HEK293T (cell line): ENCODE measurements at regions not wholly inside any gene's neighbourhood (a gene's known extent, or its start where the extent isn't known, plus 50 kb on each side); places are given as distances from the start of the nearest gene placed in this dataset.

Experiments
- BHLHE40 ChIP-seq: fragments of 450-650 bp; IDR thresholded peaks from 2 replicates; pipeline ENCODE4 v1.6.1; 2016; ENCODE audit warnings: mild to moderate bottlenecking, moderate library complexity, borderline replicate concordance
- ELF4 ChIP-seq: fragments of 450-650 bp; IDR thresholded peaks from 2 replicates; pipeline ENCODE4 v1.6.1; 2017; ENCODE audit warnings: antibody characterized with exemption
- FOXA1 ChIP-seq: fragments of 450-650 bp; IDR thresholded peaks from 2 replicates; pipeline ENCODE4 v1.6.1; 2016; ENCODE audit warnings: mild to moderate bottlenecking
- FOXK2 ChIP-seq: fragments of 450-650 bp; IDR thresholded peaks from 2 replicates; pipeline ENCODE4 v1.6.1; 2016; ENCODE audit warnings: mild to moderate bottlenecking
- HDGF ChIP-seq: fragments of 450-650 bp; IDR thresholded peaks from 2 replicates; pipeline ENCODE4 v1.6.1; 2017; ENCODE audit warnings: antibody characterized with exemption, borderline replicate concordance
- LEF1 ChIP-seq: fragments of 450-650 bp; IDR thresholded peaks from 2 replicates; pipeline ENCODE4 v1.6.1; 2017; ENCODE audit warnings: mild to moderate bottlenecking, borderline replicate concordance
- NFRKB ChIP-seq: fragments of 450-650 bp; IDR thresholded peaks from 2 replicates; pipeline ENCODE4 v1.6.1; 2016; ENCODE audit warnings: mild to moderate bottlenecking, moderate library complexity
- PKNOX1 ChIP-seq: fragments of 450-650 bp; IDR thresholded peaks from 2 replicates; pipeline ENCODE4 v1.6.1; 2016
- SP1 ChIP-seq: fragments of 450-650 bp; IDR thresholded peaks from 2 replicates; pipeline ENCODE4 v1.6.1; 2017
- SUZ12 ChIP-seq: fragments of 450-650 bp; IDR thresholded peaks from 2 replicates; pipeline ENCODE4 v1.6.1; 2016; ENCODE audit warnings: mild to moderate bottlenecking
- TARDBP ChIP-seq: fragments of 450-650 bp; IDR thresholded peaks from 2 replicates; pipeline ENCODE4 v1.6.1; 2016
- ZNF384 ChIP-seq: fragments of 450-650 bp; IDR thresholded peaks from 2 replicates; pipeline ENCODE4 v1.6.1; 2016

- TF ChIP-seq SP1, result no peak
- no peak for TF ChIP-seq SUZ12
- no peak for TF ChIP-seq FOXK2
- no peak for TF ChIP-seq TARDBP
- TF ChIP-seq PKNOX1, result no peak
- no peak for TF ChIP-seq FOXA1
- TF ChIP-seq HDGF, result no peak
- TF ChIP-seq LEF1, result no peak
- no peak for TF ChIP-seq BHLHE40
- no peak for TF ChIP-seq ZNF384
- TF ChIP-seq NFRKB, result no peak
- no peak for TF ChIP-seq ELF4
Observed at GRCh38 chr5:38768412-38769211, 77.2 kb upstream of the OSMR start.
